NCI-H82 (cell line): ENCODE measurements at regions not wholly inside any gene's neighbourhood (a gene's known extent, or its start where the extent isn't known, plus 50 kb on each side); places are given as distances from the start of the nearest gene placed in this dataset.

Source experiments
- DNase-seq: peaks from one replicate; lab custom pipeline; 2025; lab: John Stamatoyannopoulos, UW

- peak; percentile 11 for DNase-seq
Measured at GRCh38 chr2:19545507-19545906, 187.1 kb upstream of the OSR1 start.

DNA sequence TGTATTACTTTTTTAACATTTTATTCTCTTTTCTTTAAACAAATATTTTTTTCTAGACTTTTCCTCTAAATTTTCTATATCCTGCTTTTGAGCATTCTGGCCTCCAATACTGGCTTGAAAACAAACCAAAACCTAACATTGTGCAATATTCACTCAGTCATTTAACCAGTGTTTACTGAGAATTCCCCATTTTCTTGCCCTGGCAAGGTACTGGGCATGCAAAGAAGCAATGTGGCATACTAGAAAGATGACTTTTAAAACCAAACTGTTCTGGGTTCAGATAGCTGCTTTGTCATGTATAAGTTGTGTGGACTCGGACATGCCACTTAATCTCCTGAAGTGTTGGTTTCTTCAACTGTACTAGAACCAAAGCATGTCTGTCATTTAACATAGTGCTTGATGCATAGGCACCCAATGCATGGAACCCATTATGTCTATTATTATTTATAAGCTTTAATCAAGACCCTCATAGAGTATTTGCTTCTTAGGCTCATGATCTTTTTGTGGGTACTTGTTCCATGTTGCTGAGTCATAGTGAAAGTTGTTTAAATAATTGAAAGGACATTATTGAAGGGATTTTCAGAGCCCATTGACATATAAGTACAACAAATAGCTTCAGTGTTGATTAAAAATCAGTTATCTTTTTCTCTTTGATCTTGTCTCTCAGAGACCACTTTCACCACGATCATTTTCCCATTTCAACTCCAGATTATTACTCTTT, 185.4 kb upstream of the OSR1 start:
- DNase-seq: no peak

GRCh38 chr2:19542796-19543662, 184.6 kb upstream of the OSR1 start:
- peak; percentile 88 for DNase-seq

DNA sequence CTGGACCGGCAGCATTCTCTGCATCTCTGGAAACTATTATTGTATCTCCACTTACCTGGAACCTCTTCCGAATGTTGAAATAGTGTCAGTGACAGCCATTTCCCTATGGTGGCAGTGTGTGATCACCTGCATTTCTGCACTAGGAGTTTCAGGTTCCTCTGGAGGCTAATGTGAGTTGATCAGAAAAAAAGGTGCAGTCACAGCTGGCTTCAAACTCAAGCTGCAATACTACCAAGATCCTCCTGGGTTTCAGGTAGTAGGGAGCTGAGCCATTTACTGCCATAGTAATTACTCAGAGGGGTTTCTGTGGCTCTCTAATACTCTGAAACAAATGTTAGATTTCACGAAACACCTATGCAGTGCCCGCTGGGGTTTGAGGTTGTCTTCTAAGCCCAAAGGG, 183.5 kb upstream of the OSR1 start:
- DNase-seq: peak; percentile 42

GRCh38 chr2:19540739-19541525, 182.5 kb upstream of the OSR1 start:
- no peak for DNase-seq

GRCh38 chr2:19538411-19538963, 180.1 kb upstream of the OSR1 start:
- no peak for DNase-seq

GRCh38 chr2:19536136-19536535, 177.7 kb upstream of the OSR1 start:
- no peak for DNase-seq

GRCh38 chr2:19532547-19533196, 174.2 kb upstream of the OSR1 start:
- no peak for DNase-seq

DNA sequence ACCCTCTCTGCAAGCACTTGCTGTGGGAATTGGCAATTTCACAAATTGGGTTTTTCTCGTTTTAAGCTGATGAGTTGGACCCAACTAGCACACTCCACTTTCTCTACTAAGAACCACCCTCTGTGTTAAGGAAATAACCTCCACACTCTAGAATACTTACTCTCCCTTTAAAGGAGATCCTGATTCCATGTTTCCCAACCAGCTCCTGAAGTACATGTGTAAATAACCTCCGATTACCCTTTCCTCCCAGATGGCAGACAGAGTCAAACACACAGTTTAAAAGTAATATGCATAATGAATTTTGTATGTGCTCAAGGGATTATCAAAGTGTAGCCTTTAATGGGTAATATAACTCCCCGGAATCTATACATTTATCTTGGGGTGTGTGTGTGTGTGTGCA, 171.3 kb upstream of the OSR1 start:
- peak; percentile 32 for DNase-seq

- DNase-seq: no peak
Measured at GRCh38 chr2:19527771-19528170, 169.3 kb upstream of the OSR1 start.

GRCh38 chr2:19525313-19525712, 166.9 kb upstream of the OSR1 start:
- no peak for DNase-seq

DNA sequence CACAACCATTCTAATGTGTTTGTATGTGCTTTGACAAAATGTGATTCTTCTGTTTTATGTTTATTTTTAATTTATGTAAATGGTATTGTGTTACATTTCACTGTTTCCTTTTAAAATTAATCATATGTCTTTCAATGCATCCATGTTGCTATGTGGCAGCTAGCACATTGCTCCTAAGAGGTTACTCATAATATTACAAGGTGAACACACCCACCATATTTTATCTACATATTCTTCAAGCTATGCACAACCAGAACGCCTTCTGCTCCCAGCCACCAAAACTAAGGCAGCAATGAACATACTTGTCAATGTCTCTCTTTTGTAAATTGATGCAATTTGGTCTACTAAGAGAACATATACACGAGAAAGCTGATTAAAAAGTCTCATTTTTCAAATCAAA, 160.6 kb upstream of the OSR1 start:
- DNase-seq: no peak

GRCh38 chr2:19507137-19507536, 148.7 kb upstream of the OSR1 start:
- no peak for DNase-seq

GRCh38 chr2:19505199-19506136, 147.0 kb upstream of the OSR1 start:
- DNase-seq: peak; percentile 12

- no peak for DNase-seq
Measured at GRCh38 chr2:19504400-19505198, 146.2 kb upstream of the OSR1 start.

- DNase-seq: no peak
Measured at GRCh38 chr2:19503915-19504314, 145.5 kb upstream of the OSR1 start.

- no peak for DNase-seq
Measured at GRCh38 chr2:19503406-19503805, 145.0 kb upstream of the OSR1 start.

GRCh38 chr2:19500126-19500525, 141.7 kb upstream of the OSR1 start:
- no peak for DNase-seq

- DNase-seq: no peak
Measured at GRCh38 chr2:19496646-19497045, 138.2 kb upstream of the OSR1 start.

- DNase-seq: no peak
Measured at GRCh38 chr2:19494241-19494640, 135.8 kb upstream of the OSR1 start.
